Hematopoietic multipotent progenitor cell treated with erythropoietin and hydrocortisone succinate and interleukin-3 and kit ligand, for 15 days (in vitro differentiated cells): ENCODE measurements at regions not wholly inside any gene's neighbourhood (a gene's known extent, or its start where the extent isn't known, plus 50 kb on each side); places are given as distances from the start of the nearest gene placed in this dataset.
A peak's percentile ranks its signal among the peaks of the same experiment; 100 is the strongest.
"Not testable (repeated sequence)": the region's sequence is repeated elsewhere in the genome, so short reads cannot be mapped to it uniquely, and the experiment has no call there.

ENCODE experiments used
- DNase-seq: peaks from one replicate; pipeline ENCODE4 v3.0.0-alpha.2; 2015; ENCODE audit warnings: low spot score

DNA sequence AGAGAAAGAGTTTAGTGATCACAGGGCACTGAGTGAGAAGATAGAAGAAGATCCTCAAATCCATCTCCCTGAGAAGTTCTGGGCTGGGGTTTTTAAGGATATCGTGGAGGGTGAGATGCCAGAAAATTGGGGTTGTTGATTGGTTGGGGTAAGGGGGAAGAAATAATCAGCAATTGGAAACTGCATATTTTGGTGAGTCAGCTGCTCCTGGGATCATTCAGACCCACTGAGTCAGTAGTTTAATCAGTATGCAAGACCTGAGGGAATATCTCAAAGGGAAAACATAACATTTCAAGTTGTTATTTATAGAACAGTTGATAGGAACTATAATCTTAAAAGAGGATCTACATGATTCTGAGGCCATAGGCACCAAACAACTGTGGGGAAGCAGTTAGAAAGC lies 183.4 kb downstream of the FCRL5 start:
- DNase-seq, result not testable (repeated sequence)

DNA sequence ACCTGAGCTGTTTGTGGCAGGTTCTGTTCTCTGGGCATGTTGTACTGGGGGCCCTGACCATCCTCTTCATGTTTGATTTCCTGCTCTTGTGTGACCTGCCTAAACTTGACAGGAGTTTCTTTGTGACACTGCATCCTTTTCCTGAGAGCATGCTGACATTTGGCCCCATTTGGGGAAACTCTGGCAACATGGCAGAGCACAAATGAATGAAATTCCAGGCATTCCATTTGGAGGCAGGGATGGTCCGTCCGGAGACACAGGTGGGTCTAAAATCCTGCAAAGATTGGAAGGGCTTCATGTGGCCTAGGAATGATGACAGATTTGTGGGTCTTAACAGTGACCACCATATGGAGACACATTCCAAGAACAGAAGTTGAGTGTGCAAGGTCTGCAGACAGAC lies 184.0 kb downstream of the FCRL5 start:
- no peak for DNase-seq

DNA sequence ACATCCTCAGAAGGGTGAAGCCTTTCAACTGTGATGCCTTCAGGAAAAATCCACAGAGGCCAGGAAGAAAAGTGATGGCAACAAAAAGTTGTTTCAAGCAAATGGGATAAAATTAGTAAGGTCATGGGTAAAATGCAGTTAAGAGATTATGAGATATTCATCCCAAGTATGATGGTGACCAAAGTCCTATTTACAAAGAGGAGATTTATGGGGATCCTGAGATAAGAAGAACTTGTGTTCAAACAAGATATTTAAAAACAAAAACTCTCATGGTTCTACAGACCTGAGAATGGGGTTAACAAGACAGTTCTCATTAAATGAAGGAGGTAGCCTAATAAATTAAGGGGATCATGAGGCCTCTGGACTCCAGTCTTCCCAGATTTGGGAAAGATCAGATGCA lies 184.4 kb downstream of the FCRL5 start:
- no peak for DNase-seq

DNA sequence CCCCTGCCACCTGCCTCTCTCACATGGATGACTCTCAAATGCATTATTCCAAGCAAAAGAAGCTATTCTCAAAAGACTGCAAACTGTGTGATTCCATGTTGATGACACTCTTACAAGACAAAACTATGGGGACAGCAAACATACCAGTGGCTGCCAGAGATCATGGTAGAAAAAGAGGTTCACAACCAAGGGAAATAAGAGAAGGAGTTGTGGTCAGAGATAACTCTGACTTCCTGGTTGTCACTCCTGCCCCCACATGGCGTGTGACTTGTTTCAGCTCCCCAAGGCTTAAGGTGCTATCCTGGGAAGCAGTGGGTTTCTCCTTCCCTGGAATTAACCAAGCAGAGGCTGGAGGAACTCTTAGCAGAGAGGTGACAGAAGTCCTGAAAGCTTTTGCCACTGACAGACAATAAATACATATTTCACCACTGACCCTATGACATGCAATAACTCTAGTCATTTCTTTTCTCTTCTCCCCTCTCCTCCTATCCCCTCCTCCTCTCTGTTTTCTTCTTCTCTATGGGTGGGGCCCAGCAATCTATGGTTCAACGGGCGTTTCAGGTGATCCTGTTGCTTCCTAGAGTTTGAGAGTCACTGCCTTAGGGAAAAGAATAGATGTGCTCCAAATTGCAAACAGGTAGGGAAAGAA lies 185.1 kb downstream of the FCRL5 start:
- DNase-seq, result no peak

GRCh38 chr1:157364612-157365011 lies 187.7 kb downstream of the FCRL5 start:
- DNase-seq, result no peak

DNA sequence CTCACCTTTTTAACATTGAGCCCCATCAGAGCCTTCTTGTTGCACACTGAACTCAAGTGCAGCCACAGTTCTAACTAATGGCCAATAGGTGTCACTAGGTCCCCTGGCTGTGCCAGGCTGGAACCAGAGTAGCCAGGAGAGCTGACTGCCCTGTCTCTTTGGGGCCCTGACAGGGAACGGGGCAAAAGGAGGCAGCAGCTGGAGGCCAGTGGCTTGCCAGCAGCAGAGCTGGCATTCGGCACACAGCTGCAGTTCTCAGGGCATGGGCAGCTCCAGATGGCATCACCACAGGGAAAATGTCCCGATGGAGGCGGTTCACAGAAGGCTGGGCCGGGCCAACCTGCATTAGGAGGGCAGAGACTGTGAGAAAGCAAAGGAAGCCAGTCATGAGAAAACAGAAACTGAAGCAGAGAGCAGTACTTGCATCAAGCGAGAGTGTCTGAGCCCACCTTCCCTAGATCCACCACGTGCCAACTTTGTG lies 188.6 kb downstream of the FCRL5 start:
- DNase-seq, result peak; percentile 53

- no peak for DNase-seq
Observed at GRCh38 chr1:157360023-157360390, 192.3 kb downstream of the FCRL5 start.

- DNase-seq, result no peak
Observed at GRCh38 chr1:157359314-157360022, 192.8 kb downstream of the FCRL5 start.

DNA sequence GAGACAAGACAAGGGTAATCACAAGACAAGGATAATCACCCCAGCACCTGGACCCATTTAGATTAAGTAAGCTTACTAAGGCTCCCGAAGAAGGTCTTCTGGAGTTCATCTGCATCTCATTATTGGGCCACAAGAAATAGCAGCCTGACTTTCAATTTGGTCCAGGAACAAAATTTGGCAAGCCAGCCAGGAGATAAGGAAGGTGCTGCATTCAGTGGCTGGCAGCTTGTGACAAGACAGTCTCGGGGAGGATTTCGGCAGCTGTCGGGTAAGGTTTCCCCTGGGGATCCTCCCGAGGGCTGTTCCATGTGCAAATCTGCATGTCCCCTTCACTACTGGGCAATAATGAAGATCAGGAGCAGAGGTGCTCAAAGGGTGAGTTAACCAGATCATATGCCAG lies 195.2 kb downstream of the FCRL5 start:
- DNase-seq, result no peak

GRCh38 chr1:157356601-157357000 lies 195.7 kb downstream of the FCRL5 start:
- DNase-seq, result no peak

DNA sequence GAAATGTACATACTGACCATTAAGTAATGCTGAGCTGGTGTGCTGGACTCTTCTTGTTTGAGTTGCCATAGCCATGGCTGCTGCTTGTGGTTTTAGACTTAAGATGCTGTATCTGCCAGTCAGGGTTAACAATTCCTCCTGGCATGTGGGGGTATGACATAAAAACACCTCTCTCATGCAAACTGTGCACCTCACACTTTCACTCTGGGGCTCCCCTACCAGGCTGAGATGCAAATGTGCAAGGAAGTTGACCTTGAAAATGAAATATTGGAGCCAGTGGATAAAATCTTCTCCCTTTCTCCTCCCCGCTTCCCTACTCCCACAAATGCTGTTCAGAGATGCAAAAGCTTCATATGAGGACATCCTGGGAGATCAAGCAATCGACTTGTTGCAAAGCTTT lies 198.8 kb downstream of the FCRL5 start:
- no peak for DNase-seq

DNA sequence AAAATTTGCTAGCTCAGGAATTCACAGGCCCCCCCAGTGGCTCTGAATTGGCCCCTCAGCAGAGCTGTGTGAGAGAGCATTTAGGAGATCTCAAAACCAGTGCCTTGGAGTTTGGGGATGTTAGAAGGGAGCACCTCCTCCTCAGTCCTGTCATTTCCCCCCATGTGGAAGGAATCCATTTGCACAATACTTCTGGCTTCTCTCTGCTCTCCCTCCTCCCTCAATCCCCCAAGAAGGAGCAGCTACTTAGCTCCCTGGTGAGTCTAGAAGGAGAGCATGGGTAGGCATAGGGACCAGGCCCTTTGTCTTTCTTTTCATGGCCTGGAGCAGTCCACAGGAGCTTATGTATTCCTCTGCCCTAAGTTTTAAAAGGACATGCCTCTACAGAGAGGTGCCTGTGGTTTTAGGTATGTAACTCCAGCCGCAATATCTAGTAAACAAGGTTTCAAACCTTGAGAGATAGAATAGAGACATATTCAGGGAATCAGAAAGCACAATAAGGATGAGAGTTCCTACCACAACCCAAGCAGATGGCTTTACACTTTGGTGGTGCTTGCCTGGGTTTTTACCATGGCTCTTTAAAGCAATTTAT lies 199.4 kb downstream of the FCRL5 start:
- DNase-seq, result no peak

- no peak for DNase-seq
Observed at GRCh38 chr1:157352216-157352615, 200.1 kb downstream of the FCRL5 start.

DNA sequence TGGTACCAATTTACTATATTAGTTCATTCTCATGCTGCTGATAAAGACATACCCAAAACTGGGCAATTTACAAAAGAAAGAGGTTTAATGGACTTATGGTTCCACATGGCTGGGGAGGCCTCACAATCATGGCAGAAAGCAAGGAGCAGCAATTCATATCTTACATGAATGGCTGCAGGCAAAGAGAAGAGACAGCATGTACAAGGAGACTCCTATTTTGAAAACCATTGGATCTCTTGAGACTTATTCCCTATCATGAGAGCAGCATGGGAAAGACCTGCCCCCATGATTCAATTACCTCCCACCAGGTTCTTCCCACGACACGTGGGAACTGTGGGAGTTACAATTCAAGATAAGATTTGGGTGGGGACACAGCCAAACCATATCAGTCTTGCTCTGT lies 200.5 kb downstream of the FCRL5 start:
- DNase-seq, result not testable (repeated sequence)

- DNase-seq, result no peak
Observed at GRCh38 chr1:157348538-157349480, 203.5 kb downstream of the FCRL5 start.

GRCh38 chr1:157347506-157347905 lies 204.8 kb downstream of the FCRL5 start:
- DNase-seq, result no peak

DNA sequence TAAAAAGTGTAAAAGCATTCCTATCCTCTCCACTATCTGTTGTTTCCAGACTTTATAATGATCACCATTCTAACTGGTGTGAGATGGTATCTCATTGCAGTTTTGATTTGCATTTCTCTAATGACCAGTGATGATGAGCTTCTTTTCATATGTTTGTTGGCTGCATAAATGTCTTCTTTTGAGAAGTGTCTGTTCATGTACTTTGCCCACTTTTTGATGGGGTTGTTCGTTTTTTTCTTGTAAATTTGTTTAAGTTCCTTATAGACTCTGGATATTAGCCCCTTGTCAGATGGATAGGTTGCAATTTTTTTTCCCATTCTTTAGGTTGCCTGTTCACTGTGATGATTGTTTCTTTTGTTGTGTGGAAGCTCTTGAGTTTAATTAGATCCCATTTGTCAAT lies 199.6 kb upstream of the ETV3 start:
- not testable (repeated sequence) for DNase-seq

GRCh38 chr1:157335056-157335455 lies 196.9 kb upstream of the ETV3 start:
- DNase-seq, result no peak

GRCh38 chr1:157334041-157334440 lies 195.8 kb upstream of the ETV3 start:
- DNase-seq, result no peak

GRCh38 chr1:157330177-157330576 lies 192.0 kb upstream of the ETV3 start:
- not testable (repeated sequence) for DNase-seq

DNA sequence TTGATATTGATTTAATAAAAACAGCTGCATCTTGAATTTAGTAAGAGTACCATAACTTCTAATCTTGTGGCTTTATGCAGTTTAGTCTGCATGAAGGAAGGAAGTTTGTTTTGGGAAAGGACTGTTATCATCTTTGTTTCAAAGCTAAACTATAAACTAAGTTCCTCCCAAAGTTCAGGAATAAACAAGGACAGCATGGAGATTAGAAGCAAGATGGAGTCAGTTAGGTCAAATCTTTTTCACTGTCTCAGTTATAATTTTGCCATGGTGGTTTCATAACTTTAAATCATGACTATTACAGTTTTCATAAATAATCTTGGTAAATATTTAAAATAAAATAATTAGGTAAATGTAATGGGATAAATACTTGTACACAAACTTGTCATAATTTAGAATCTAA lies 189.9 kb upstream of the ETV3 start:
- not testable (repeated sequence) for DNase-seq

DNA sequence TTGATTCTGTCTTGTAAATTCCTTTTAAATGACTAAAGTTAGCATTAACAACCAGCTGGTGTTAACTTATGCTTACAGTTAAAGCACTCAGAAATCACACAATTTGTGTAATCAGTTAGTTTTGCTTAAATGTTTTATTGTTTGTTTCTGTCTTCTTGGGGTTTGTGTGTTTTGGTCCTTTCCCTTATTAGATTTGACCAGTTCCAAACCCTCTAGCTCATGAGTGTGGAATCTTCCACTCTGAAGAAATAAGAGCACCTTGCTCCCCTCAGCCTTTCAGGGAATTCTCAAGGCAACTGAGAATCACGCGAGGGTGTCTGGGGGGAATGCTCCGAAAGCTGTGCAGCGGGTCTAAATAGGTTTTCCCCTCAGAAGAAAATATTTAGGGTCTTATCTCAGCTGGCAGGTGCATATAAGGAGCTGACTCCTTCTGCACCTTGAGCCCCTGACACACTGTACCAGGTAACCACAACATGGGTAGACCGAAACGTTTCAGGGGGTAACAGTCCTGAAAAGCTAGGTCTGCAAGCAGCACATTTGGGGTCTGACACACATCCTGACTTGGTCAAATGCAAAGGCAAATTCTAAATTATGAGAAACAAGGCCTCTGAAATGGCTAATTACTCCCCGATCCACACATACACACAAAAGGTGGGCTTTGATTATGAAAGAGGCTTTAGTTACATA lies 188.1 kb upstream of the ETV3 start:
- DNase-seq, result no peak
